ENCODE measurements at regions not wholly inside any gene's neighbourhood (a gene's known extent, or its start where the extent isn't known, plus 50 kb on each side); places are given as distances from the start of the nearest gene placed in this dataset.

DNA sequence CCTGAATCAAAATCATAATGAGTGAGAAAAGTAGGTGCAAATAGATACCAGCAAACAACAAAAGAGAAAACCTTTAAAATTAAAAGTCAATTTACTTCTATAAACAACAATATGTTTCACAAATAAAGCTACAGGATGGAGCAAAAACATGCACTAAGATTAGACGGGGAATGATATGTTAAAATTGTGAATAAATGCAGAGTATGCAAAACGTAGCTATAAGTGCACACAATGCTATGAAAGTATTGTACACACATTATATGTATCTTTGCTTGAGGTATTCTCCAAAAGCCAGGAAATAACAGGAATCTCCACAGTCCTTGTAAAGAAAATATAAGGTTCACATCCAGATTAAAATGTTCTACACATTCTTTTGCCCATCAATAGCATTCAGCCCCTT, 523.9 kb downstream of the EFNB2 start:
- DNase-seq = no peak

DNA sequence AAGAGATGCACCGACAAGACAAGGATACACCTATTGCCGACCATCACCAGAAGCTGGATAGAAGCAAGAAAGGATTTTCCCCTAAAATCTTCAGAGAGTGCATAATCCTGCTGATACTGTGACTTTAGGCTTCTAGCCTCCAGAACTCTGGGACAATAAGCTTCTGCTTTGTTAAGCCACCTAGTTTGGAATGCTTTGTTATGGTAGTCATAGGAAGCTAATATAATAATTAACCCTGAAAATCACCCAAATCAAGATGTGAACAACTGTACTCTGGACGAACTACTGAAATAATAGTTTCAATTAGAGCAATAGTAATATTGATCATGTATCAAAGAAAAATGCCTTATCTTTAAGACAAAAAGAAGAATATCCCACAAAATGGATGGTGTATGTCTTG, 524.6 kb downstream of the EFNB2 start:
- DNase-seq = no peak

DNA sequence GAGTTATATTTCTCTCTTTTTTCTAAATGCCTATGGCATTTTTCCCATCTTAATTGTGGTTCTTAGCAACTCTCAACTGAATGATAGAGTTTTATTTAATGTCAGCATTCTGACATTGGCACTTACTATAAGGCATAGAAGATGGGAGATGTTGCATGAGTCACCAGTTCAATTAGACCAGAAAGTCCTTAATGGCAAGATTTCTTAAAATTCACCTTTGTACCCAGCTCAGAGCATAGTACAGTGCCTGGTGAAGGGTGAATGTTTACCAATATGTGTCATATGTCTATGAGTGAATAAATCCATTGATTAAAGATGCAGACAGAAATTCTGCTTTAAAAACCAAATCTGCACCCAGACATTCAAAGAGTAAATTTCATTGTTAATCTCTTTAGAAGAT, 526.9 kb downstream of the EFNB2 start:
- no peak for DNase-seq

DNA sequence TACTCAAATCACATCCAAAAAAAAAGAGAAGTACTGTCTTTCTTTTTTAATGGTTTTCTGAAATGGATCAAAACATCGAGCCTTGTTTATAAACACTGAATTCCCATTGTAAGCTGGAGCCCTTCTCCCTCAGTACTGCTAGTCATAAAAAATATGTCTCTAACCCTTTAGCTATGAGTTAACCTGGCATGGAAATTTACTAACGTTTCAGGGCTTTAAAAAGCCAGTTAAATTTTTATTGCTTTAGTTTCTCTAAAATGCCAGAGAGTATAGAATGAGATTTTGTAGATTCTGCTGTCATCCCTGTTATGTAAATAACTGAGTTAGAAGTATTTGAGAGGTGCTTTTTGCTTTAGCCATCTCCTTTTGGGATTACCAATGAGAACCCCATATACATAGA, 528.3 kb downstream of the EFNB2 start:
- DNase-seq = no peak

DNA sequence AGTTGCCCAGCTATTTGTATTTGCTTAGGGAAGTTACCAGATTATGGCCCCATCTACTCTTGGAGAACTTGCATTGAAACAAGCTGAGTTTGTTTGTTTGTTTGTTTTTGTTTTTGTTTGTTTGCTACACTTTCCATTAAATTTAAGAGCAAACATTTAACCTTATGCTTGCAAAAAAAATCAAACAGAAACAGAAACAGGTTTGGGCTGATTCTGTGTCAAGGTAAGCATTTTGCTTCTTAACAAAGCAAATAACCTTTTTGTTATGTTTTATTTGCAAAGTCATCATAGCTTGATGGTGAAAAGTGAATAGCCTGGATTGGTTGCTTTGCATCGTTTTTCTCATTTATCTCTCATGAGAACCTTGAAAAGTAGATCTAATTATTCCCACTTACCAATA, 531.8 kb downstream of the EFNB2 start:
- DNase-seq = no peak

DNA sequence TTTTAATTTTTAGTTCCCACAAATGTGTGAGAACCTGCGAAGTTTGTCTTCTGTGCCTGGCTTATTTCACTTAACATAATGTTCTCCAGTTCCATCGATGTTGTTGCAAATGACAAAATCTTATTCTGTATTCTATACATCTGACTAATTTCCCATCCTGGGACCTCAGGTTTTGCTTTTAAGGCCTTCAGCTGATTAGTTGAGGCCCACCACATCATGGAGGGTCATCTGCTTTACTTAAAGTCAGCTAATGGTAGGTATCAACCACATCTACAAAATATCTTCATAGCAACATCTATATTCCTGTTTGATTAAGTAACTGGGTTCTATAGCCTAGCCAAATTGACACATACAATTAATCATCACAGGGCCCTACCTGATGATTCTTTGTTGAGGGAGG, 534.0 kb downstream of the EFNB2 start:
- no peak for DNase-seq

DNA sequence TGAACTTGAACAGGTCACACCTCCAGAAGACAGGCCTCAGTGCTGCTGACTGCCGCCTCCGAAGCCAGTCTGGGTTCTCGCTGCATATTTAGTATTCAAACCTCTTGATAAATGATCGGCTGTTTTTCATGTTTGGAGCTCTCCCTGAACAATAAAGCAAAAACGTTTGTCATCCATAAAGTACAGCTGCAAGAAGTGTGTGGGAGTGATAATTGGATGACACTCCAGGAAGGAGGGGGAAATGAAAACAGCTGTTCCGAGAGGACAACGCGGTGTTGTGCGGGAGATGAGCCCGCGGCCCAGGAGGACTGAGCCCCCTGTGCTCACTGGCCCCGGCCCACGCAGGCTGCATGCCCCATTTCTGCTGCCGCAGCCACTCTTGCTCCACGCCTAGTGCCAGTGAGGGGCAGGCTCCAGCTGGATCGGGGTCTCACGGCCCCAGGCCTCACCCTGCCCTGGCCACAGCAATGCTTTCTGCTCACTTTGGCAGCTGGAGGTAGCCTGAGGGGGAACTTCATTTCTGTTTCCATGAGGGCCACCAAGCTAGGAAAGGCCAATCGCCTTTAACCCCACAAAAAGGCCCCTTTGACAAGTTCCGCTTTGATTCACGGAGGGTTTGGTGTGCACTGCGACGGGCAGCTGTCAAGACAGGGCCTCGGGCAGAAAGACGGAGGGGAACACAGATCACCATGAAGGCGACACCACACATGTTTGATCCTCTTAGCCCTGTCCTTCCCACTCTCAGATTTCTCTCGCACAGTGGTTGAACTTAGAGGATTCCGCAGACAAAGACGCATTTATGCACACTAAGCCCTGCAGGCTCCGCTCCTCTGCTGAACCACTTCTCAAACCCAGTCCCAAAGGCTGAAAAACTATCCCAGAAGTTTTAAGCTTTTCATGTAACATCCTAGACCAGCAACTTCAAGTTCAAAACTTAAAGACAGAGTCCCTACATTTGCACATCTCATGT, 537.6 kb downstream of the EFNB2 start:
- DNase-seq = peak; percentile 46

DNA sequence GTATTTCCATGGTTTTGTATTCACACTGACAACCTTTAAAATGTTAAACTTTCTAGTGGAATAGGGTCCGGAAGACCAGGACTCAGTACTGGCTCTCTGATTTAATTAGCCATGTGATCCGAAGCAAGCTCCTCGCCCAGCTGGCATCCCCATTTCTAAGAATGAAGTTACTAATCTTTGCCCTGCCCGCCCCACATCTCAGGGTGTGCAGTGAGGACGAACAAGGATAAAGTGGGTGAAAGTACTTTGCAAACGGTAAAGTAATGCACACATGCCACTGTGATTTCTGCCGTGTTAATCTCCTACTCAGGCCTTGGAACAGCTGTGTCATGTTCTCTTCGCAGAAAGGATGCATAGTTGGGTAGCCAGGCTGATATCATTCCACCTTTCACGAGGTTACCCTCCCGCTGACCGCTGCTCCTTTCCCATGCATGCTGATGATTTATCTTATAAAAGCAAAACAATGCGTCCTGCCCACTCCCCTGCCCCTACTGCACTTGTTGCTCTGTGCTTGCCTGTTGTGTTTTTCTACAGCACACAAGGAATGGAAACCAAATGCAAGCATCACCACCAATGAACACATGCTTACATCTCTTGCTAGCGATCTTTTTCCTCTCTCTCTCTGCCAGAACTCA, 539.0 kb downstream of the EFNB2 start:
- DNase-seq = no peak

DNA sequence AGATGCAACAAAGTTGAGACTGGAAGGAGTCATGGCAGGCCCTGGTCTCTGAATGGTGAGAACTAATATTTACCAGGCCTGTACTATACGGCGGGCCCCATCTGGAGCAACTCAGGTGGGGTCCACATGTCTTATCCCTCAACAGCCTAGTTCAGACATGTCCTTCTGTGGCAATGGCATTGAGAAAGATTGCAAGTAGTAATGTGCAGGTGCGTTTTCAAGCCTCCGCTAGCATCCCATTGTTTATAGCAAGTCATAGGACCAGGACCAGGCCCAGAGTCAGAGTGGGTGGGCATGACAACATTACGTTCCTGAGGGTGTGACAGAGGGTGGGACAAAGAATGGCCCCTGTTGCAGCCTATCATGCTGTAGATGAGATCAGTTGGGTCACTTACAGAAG, 541.1 kb downstream of the EFNB2 start:
- no peak for DNase-seq

DNA sequence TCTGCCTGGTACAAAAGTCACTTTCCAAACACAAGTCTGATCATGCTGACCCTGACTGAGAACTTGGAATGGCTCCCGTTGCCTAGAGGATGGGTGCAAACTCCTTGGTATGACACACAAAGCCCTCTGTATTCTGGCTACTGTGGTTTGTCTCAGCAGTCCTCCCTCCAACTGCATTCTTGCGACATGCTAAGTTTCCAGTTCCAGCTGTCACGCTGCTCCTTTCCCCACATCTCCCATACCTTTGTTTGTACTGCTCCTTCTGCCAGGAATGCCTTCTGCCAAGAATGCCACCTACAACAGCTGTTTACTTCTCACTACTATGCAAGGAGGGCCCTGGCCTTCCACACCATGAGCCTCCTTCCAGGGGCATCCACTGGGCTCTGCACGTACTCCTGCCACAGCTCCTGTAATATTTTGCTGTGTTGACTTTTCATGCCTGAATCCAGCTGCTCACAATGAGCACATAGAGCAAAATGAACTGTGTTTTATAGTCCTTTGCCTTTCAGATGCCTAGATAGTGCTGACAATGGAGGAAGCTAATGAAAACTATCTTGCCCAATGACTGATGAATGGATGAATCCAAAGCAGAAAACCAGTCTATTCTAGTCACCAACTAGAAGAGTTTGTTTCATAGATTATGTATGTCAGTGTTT, 543.7 kb downstream of the EFNB2 start:
- DNase-seq = peak; percentile 74

DNA sequence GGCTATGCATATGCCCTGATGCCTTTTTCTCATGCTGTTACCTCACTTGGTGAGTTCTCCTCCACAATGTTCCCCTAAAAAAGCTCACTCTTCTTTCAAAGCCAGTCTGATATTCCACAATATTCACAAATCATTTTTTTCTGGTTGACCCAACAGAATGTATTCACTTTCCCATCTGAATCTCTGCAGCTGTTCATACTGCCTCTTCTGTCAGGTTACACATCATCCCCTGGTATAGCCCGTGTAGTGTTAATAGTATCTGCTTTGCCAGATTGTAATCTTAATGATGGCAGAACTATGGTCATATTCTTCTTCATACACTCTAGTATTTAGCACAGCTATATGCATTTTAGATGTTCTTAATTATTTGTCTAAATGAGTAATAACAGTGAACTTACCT, 544.3 kb downstream of the EFNB2 start:
- DNase-seq = no peak

DNA sequence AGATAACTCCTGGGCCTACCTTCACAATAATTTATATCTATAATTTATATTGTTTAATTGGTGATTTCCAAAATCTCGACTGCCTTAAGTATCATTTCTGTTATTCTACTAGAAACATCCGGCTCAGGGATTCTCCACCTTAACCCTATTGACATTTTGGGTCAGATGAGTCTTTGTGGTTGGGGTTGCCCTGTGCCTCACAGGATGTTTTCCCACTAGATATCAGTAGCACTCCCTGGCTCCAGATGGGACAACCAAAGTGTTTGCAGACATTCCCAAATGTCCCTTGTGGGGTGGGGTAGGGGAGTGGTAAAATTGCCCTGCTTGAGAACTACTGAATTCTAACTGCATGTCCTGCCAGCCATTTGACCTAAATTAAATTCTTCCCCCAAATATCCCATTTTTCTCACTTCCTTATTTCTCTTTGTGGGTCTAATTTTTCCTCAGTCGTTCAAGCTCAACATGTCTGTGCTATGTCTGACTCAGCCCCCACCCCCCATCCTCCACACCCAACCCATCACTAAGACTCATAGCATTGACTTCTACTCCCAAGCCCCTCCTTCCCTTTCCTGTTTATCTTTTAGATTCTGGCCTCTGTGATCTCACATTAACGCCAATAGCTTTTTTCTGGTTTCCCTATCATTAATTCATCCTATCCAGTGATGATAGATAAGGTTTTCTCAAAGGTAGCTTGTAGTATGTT, 545.1 kb downstream of the EFNB2 start:
- peak; percentile 58 for DNase-seq

DNA sequence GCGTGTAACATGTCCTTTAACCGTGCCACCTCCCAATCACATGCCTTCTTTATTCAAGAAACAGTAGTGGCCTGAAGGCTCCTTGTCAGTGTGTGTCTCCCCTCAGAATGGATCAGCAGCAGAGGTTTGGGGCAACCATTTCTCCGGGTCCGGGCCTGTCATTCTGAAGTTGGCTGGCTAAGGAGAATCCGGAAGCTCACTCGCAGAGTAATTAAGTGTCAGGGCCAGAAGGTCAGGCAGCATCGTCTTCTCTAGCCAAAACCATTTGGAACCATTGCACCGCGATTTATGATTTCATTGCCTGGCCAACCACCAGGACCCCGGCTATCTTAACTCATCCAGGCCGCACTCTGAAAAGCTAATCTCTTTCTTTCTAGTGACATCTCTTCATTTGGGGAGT, 550.8 kb downstream of the EFNB2 start:
- DNase-seq = no peak

DNA sequence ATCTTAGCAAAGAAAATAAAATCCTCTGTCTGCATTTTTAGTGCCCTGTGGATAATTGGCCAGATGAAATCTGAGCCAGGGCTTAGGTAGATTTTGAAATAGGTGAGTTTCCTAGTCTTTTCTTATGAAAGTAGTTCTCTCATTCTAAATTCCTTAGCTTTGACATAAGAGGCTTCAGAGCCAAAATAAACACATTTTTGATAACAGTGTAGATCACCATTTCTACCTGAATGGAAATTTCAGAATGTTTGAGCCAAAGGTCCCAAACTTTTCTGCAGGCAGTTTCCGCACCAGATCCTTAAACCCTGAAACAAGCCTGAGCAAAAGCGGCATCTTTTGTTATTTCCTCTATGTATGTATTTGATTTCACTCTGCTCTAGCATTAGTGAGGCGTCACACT, 551.2 kb downstream of the EFNB2 start:
- DNase-seq = no peak

DNA sequence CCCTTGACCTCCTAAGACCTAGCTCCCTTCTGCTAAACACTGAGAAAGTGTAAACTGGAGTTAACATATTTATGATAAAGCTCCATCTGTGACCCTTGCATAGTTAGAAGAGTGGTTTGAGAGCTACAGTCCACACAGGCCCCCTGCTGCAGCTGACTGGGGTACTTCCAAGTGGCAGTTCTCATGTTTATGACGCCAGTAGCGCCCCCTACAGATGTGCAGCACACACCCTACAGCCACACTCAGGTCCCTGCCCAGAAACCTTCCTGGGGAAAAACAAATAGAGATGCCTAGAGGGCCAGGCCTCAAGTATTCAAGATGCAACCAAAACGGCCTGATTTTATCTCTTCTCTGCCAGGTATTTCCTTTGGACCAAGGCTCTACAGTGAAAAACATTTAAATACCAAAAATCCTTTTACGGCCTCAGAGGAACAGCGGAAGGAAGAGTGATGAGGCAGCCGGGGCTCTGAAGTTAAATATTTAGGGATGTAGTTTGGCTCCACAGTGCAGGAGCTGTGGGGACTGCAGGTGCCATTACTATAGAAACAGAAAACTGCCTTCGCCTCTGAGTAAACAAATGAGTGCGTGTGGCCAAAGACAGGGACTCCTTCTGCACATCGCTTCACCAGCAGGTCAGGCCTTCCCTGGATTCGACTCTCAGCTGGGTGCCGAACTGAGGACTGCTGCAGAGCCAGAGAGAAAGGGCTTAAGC, 553.1 kb downstream of the EFNB2 start:
- DNase-seq = no peak

DNA sequence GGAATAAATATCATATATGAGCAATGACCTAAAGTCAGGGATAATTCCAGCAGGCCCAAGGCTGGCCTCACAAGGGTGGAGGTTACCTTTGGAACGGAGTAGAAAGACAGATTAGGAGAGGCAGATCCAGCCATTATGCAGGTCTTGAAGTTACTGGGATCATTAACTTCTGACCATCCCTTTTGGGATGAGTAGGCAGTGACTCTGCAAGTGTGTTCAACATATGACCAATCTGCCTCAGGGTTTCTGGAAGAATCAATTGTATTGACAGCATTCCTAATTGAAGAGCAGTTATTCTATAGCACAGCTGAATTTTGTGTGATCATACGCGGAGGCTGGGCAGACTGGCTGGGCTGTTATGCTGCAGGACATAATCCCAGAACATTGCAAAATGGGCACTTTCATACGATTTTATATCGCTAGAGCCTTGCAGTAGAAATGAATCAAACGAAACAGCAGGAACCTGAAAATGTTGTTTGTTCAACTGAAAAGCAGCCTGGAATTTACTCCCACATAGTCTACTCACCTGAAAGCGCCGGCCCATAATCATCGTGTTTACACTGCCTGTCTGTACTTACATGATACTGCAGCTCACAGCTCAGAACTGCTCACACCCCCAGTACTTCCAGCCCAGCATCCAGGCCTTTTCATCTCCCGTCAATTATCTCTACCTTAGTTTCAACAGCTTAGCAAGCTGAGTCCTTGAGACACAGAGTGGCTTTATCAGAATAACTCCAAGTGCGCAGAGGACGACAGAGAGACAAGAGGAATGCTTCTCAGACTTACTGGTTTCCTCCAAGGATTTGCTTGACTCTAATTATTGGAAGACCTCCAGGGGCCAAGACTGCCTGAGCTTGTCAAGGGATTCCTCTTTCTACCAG, 556.1 kb downstream of the EFNB2 start:
- peak; percentile 82 for DNase-seq

DNA sequence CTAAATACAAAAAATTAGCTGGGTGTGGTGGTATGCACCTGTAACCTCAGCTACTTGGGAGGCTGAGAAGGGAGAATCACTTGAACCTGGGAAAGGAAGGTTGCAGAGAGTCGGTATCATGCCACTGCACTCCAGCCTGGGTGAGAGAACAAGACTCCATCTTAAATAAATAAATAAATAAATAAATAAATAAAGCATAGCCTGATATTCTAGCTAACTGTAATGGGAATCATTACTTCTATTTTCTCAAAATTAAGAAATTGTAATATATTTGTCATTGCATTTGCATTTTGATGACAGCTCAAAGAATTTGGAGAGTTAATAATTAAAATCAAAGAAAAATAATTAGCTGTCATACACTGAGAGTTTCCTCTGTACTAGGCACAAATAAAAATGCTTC, 561.1 kb downstream of the EFNB2 start:
- DNase-seq = no peak

DNA sequence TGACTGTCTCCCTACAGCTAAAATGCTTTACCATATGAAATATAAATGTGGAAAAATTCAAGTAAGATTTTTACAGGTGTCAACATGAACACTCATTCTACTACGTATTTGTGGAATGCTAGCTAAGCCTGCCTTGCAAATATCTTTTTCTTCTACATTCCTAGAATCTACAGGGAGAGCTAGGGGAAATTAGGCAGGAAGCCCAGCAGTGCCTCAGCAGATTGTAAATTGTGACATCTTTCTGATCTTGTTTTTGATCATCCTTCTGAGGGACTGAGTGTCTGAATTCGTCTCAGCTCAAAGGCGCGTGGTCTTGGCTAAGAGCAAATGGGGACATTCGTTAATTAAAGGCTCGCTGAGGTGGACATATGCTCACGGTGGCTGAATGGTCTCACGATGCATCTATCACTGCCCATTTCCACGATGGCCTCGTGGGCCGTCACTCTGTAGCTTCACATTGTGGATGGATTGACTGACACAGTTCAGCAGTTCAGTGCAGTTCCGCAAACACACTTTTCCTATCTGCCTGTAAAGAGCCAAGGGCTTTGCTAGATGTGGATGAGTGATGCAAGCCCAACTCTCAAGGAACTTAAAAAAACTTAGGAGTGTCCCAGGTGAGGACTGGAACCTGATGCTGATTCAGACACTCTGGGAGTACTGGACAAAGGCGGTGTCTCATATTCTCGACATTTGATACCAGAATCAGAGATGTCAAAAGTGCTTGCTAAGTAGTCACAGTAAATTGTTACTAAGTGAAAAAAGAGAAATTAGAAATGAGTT, 562.5 kb downstream of the EFNB2 start:
- DNase-seq = peak; percentile 79

DNA sequence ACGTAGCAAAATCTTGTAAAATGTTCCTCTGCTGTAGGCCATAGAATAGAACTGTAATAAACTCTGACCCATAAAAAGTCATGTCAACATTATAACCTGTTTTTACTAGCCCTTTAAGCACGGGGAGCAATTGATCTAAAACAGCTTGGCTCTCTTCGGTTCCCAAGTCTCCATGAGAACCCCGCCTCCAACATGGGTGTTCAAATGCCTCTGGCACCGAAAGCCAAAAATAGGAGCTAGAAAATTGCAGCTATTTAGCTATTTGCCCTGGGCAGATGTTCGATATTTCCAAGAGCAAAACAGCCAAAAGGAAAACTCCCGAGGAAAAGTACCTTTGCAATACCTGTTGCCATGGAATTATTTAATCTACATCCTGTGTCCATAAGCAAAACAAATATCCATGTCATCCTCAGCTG, 563.1 kb downstream of the EFNB2 start:
- no peak for DNase-seq

DNA sequence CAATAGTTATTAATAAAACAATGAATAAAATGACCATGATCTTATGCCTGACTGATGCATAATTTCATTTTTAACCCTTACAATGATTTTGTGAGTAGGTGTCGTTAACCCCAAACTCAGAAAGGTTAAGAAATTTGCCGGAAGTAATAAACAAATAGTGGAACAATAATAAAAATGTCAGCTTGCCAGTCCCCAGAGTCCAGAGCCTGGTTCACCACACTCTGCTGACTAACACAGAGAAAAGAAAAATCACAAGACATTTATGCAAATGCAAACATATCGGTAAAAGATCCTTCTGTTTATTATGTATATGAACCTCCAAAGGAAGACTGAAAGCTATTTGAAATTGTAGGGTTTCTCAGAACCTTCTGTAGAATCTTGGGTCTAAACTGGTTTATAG, 563.7 kb downstream of the EFNB2 start:
- no peak for DNase-seq

DNA sequence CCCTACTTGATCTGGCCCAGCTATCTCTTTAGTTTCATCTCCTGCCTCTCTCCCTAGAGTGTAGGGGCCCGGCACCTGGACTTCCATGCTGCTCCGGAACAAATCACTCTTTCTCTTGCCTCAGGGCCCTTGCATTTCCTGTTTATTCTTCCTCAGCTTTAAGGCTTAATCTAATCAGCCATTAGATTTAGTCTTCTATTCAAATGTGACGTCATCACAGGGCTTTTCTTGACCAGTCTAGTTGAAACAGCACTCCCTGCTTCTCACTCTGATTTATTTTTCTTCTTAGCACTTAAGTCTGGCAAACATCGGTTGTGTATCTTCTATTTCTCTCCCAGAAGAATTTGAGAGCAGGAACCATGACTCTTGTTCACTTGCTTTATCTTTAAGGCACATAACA, 564.1 kb downstream of the EFNB2 start:
- no peak for DNase-seq
